Neural progenitor cell (in vitro differentiated cells): ENCODE measurements at regions not wholly inside any gene's neighbourhood (a gene's known extent, or its start where the extent isn't known, plus 50 kb on each side); places are given as distances from the start of the nearest gene placed in this dataset.

Source experiments
- EZH2 ChIP-seq: fragments of 200-600 bp; sonication (generic); IDR thresholded peaks from 2 replicates; pipeline ENCODE4 v1.6.1; 2017; ENCODE audit warnings: antibody characterized with exemption, mild to moderate bottlenecking, moderate library complexity
- EZH2phosphoT487 ChIP-seq: fragments of 200-600 bp; sonication (generic); IDR thresholded peaks from 2 replicates; pipeline ENCODE4 v1.6.1; 2017; ENCODE audit warnings: antibody characterized with exemption
- TF ChIP-seq, protein P1 (sequence below): fragments of 200-600 bp; sonication (generic); IDR thresholded peaks from 2 replicates; pipeline ENCODE4 v1.5.1; 2017; ENCODE audit warnings: antibody characterized with exemption, mild to moderate bottlenecking

GRCh38 chr13:80684217-80684991, 343.5 kb upstream of the SPRY2 start:
- TF ChIP-seq, protein P1, sequence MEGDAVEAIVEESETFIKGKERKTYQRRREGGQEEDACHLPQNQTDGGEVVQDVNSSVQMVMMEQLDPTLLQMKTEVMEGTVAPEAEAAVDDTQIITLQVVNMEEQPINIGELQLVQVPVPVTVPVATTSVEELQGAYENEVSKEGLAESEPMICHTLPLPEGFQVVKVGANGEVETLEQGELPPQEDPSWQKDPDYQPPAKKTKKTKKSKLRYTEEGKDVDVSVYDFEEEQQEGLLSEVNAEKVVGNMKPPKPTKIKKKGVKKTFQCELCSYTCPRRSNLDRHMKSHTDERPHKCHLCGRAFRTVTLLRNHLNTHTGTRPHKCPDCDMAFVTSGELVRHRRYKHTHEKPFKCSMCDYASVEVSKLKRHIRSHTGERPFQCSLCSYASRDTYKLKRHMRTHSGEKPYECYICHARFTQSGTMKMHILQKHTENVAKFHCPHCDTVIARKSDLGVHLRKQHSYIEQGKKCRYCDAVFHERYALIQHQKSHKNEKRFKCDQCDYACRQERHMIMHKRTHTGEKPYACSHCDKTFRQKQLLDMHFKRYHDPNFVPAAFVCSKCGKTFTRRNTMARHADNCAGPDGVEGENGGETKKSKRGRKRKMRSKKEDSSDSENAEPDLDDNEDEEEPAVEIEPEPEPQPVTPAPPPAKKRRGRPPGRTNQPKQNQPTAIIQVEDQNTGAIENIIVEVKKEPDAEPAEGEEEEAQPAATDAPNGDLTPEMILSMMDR = no peak
- TF ChIP-seq EZH2 = no peak
- no peak for TF ChIP-seq EZH2phosphoT487
